C4-2B (cell line): ENCODE measurements at regions not wholly inside any gene's neighbourhood (a gene's known extent, or its start where the extent isn't known, plus 50 kb on each side); places are given as distances from the start of the nearest gene placed in this dataset.
"Not testable (repeated sequence)": the region's sequence is repeated elsewhere in the genome, so short reads cannot be mapped to it uniquely, and the experiment has no call there.

ENCODE experiments used
- ZFX ChIP-seq: fragments of 450-650 bp; IDR thresholded peaks from 2 replicates; pipeline ENCODE4 v1.6.1; 2017
- TF ChIP-seq, protein P1 (sequence below): fragments of 450-650 bp; conservative IDR thresholded peaks from 2 replicates; pipeline ENCODE4 v1.5.1; 2017; ENCODE audit warnings: mild to moderate bottlenecking

DNA sequence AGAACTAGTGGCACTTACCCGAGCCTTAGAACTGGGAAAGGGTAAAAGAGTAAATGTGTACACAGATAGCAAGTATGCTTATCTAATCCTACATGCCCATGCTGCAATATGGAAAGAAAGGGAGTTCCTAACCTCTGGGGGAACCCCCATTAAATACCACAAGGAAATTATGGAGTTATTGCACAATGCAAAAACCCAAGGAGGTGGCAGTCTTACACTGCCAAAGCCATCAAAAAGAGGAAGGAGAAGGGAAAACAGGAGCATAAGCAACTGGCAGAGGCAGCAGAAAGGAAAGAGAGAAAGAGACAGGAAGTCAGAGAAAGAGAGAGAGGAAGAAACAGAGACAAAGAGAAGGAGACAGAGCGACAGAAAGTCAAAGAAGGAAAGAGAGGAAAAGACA, 876.9 kb downstream of the XPNPEP1 start:
- TF ChIP-seq, protein P1, sequence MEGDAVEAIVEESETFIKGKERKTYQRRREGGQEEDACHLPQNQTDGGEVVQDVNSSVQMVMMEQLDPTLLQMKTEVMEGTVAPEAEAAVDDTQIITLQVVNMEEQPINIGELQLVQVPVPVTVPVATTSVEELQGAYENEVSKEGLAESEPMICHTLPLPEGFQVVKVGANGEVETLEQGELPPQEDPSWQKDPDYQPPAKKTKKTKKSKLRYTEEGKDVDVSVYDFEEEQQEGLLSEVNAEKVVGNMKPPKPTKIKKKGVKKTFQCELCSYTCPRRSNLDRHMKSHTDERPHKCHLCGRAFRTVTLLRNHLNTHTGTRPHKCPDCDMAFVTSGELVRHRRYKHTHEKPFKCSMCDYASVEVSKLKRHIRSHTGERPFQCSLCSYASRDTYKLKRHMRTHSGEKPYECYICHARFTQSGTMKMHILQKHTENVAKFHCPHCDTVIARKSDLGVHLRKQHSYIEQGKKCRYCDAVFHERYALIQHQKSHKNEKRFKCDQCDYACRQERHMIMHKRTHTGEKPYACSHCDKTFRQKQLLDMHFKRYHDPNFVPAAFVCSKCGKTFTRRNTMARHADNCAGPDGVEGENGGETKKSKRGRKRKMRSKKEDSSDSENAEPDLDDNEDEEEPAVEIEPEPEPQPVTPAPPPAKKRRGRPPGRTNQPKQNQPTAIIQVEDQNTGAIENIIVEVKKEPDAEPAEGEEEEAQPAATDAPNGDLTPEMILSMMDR: not testable (repeated sequence)
- TF ChIP-seq ZFX: not testable (repeated sequence)
